Stomach (tissue), 8 donors: ENCODE measurements at regions not wholly inside any gene's neighbourhood (a gene's known extent, or its start where the extent isn't known, plus 50 kb on each side); places are given as distances from the start of the nearest gene placed in this dataset.
A peak's percentile ranks its signal among the peaks of the same experiment; 100 is the strongest.

Experiments used
- DNase-seq, 2 donors: peaks; one replicate each; pipeline versions ENCODE4 v3.0.0 to v3.0.0-alpha.2; 2013 to 2019
- H3K27ac ChIP-seq, 5 donors: fragments of 200-600 bp in 4 of 5; sonication (generic) in 4 of 5; one replicate each; pipeline ENCODE4 v1.5.1; 2013 to 2019; ENCODE audit warnings: mild to moderate bottlenecking in 1 of 5, moderate library complexity in 1 of 5
- H3K27me3 ChIP-seq, 3 donors: fragments of 200-600 bp; sonication (generic); one replicate each; pipeline ENCODE4 v1.5.1; 2017 to 2019; ENCODE audit warnings: mixed run types in 1 of 3
- H3K36me3 ChIP-seq, 4 donors: fragments of 200-600 bp; sonication (generic); 1 replicate in 3 of 4; 2 replicates in 1 of 4; pipeline ENCODE4 v1.5.1; 2016 to 2019
- H3K4me1 ChIP-seq, 4 donors: fragments of 200-600 bp; sonication (generic); one replicate each; pipeline ENCODE4 v1.5.1; 2016 to 2019
- H3K4me3 ChIP-seq, 4 donors: fragments of 200-600 bp; sonication (generic) in 3 of 4; one replicate each; pipeline ENCODE4 v1.5.1; 2016 to 2019; ENCODE audit warnings: mild to moderate bottlenecking in 1 of 4
- H3K9me3 ChIP-seq, 4 donors: fragments of 200-600 bp; sonication (generic); one replicate each; pipeline ENCODE4 v1.5.1; 2016 to 2019
- EP300 ChIP-seq: sonication (generic); formaldehyde crosslinking; IDR thresholded peaks from one replicate; pipeline ENCODE4 v1.6.1; 2017; ENCODE audit warnings: antibody characterized with exemption
- POLR2A ChIP-seq, 4 donors: fragments of 450-650 bp; IDR thresholded peaks; one replicate each; pipeline ENCODE4 v1.6.1; 2016; ENCODE audit warnings: antibody characterized with exemption in 4 of 4, control low read depth in 2 of 4, mild to moderate bottlenecking in 1 of 4, moderate library complexity in 1 of 4
- POLR2AphosphoS5 ChIP-seq, 3 donors: sonication (generic); formaldehyde crosslinking; IDR thresholded peaks; one replicate each; pipeline ENCODE4 v1.6.1; 2016; ENCODE audit warnings: antibody characterized with exemption in 3 of 3
- WGBS, 5 donors: extraction: QIAGEN DNeasy Blood & Tissue Kit in 3 of 5; methylation state at CpG; one replicate each; pipeline versions ENCODE4 v1.1.5 to v1.1.7; 2013 to 2018; 5-methylcytosine and 5-hydroxymethylcytosine counted together
- intact Hi-C: fragments of 100-400 bp; cut with DNase I; formaldehyde crosslinking; loops from one replicate; pipeline ENCODE4 v1.15.1; 2023; ENCODE audit warnings: low total_unique reads
- TF ChIP-seq, protein P1 (sequence below), 7 experiments: fragments of 450-650 bp in 4 of 7; fragments of 200-600 bp in 3 of 7; sonication (generic) in 3 of 7; IDR thresholded peaks; one replicate each; pipeline ENCODE4 v1.5.1; 2016 to 2019; ENCODE audit warnings: antibody characterized with exemption in 7 of 7, control low read depth in 2 of 7, mild to moderate bottlenecking in 1 of 7
- donor health status: healthy with polysubstance abuse.
- donor health status: Bipolar disorder and iron deficiency.
- donor health status: healthy.

DNA sequence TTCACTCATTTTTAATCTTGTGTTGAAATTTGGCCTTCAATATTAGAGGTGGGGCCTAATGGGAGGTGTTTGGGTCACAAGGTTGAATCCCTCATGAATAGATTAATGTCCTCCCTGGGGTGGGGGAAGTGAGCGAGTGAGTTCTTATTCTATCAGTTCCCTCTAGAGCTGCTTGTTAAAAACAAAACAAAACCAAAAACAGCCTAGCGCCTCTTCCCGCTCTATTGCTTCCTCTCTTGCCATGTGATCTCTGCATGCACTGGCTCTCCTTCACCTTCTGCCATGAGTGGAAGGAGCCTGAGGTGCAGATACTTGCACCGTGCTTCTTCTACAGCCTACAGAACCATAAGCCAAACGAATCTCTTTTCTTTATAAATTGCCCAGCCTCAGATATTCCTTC is 89.6 kb upstream of the SLC35F1 start:
- H3K4me1 ChIP-seq = no peaks in the 10 kb centered on the region
- WGBS, 5 donors = 81 to 88% (median 86%) methylated on average over 5 of the region's 5 CpGs
- no peaks in the 10 kb centered on the region for H3K36me3 ChIP-seq
- peaks cover 0 to 10% (median 3%) of the 10 kb centered on the region in 4 donors for H3K9me3 ChIP-seq
- no peak overlapping the region for H3K4me3 ChIP-seq
- intact Hi-C loops = no loop called here
- TF ChIP-seq POLR2AphosphoS5 (IDR thresholded peaks at IDR 0.05) = no peak
- TF ChIP-seq, protein P1, sequence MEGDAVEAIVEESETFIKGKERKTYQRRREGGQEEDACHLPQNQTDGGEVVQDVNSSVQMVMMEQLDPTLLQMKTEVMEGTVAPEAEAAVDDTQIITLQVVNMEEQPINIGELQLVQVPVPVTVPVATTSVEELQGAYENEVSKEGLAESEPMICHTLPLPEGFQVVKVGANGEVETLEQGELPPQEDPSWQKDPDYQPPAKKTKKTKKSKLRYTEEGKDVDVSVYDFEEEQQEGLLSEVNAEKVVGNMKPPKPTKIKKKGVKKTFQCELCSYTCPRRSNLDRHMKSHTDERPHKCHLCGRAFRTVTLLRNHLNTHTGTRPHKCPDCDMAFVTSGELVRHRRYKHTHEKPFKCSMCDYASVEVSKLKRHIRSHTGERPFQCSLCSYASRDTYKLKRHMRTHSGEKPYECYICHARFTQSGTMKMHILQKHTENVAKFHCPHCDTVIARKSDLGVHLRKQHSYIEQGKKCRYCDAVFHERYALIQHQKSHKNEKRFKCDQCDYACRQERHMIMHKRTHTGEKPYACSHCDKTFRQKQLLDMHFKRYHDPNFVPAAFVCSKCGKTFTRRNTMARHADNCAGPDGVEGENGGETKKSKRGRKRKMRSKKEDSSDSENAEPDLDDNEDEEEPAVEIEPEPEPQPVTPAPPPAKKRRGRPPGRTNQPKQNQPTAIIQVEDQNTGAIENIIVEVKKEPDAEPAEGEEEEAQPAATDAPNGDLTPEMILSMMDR (IDR thresholded peaks at IDR 0.05) = no peak
- no peak for TF ChIP-seq POLR2A (IDR thresholded peaks at IDR 0.05)
- no peak for TF ChIP-seq EP300
- H3K27ac ChIP-seq = no peak overlapping the region
- no peaks in the 10 kb centered on the region for H3K27me3 ChIP-seq
- DNase-seq = no peak

DNA sequence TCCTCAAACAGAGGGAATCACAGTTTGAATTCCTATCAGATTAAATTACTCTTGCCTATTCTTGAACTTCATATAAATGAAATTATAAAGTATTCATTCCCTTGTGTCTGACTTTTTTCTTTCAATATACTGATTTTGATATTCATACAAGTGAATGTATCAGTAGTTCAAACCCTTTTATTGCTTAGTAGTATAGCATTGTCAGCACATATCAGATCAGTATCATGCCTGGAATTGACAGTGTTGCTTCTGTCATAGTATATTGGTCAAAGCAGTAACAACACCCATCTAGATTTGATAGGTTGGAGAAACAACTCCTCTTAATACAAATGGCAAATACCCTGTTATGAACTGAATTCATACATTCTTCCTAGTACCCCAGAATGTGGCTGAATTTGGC is 89.1 kb upstream of the SLC35F1 start:
- Histone ChIP-seq H3K27ac (no peak overlapping the region), H3K4me3 (no peak overlapping the region), H3K27me3 (no peaks in the 10 kb centered on the region), H3K36me3 (no peaks in the 10 kb centered on the region), H3K9me3 (peaks cover 0 to 10% (median 3%) of the 10 kb centered on the region in 4 donors), H3K4me1 (no peaks in the 10 kb centered on the region)
- no peak for DNase-seq
- TF ChIP-seq, protein P1 (IDR thresholded peaks at IDR 0.05) = no peak
- TF ChIP-seq POLR2AphosphoS5 (IDR thresholded peaks at IDR 0.05) = no peak
- no peak for TF ChIP-seq POLR2A (IDR thresholded peaks at IDR 0.05)
- intact Hi-C loops = no loop called here

DNA sequence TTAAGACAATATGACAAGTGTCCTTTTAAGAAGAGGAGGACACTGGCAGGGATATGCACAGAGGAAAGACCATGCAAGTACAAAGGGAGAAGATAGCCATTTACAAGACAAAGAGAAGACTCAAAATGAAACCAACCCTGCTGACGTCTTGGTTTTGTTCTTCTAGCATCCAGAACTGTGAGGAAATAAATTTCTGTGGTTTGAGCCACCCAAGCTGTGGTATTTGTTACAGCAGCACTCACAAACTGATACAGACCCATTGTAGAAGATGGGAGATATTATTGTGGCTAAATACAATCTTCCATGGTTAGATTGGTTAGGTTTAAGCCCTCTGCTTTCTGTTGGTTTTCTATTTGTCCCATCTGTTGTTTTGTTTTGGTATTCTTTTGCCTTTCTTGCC is 88.6 kb upstream of the SLC35F1 start:
- no peak overlapping the region for H3K27ac ChIP-seq
- WGBS, 5 donors = 19 to 46% (median 38%) methylated on average over 1 of the region's 1 CpG
- no peak for DNase-seq
- intact Hi-C loops = no loop called here
- no peaks in the 10 kb centered on the region for H3K4me1 ChIP-seq
- TF ChIP-seq EP300 (no peak), POLR2AphosphoS5 (IDR thresholded peaks at IDR 0.05) (no peak), POLR2A (IDR thresholded peaks at IDR 0.05) (no peak)
- TF ChIP-seq, protein P1 (IDR thresholded peaks at IDR 0.05) = no peak
- no peak overlapping the region for H3K4me3 ChIP-seq
- no peaks in the 10 kb centered on the region for H3K36me3 ChIP-seq
- H3K27me3 ChIP-seq = no peaks in the 10 kb centered on the region
- peaks cover 0 to 10% (median 3%) of the 10 kb centered on the region in 4 donors for H3K9me3 ChIP-seq

DNA sequence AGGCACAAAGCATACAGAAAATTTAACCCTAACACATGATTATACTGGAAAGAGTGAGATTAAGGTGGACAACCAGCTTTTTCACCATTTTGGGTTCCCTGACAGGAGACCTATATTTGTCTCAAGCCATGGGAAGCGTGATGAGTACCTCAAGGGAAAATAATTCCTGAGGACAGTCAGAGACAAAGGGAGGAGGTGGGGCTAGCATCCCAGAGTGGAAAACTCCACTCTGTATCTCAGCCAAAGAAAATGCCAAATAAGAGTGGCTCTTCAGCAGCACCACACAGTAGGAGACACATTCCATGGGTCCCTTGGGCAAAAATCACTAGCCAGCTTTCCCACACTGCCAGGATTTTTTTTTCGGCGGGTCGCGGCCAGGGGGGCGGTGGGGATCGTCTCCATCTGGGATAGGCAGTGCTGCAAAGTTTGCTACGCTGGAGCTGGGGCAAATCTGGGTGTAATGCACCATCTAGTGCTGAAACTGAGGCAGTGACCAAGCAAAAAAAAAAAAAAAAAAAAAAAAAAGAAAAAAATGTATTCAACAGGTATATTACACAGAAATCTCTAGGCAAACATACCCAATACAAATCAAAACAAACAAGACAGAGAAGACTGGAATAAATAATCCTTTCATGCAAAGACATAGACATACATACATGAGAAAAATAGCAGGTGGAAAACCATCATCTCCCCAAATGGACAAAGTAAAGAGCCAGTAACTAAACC is 77.3 kb upstream of the SLC35F1 start:
- intact Hi-C loops = no loop called here
- DNase-seq = peak in 1 of 2 donors; percentile 50

More for the DNA sequence above, 77.3 kb upstream of the SLC35F1 start:
- no peak overlapping the region for H3K27ac ChIP-seq
- H3K36me3 ChIP-seq = no peaks in the 10 kb centered on the region
- no peak overlapping the region for H3K4me3 ChIP-seq
- TF ChIP-seq, protein P1 (IDR thresholded peaks at IDR 0.05) = peak in 1 of 7 experiments; percentile 7
- no peak for TF ChIP-seq POLR2A (IDR thresholded peaks at IDR 0.05)
- H3K9me3 ChIP-seq = no peaks in the 10 kb centered on the region
- no peaks in the 10 kb centered on the region for H3K27me3 ChIP-seq
- 1 to 7% (median 4%) methylated on average over 8 of the region's 8 CpGs for WGBS, 5 donors
- H3K4me1 ChIP-seq = no peaks in the 10 kb centered on the region
